Astrocyte of the cerebellum (primary cell): ENCODE measurements at regions not wholly inside any gene's neighbourhood (a gene's known extent, or its start where the extent isn't known, plus 50 kb on each side); places are given as distances from the start of the nearest gene placed in this dataset.

ENCODE experiments used
- DNase-seq: peaks from one replicate; pipeline ENCODE4 v3.0.0-alpha.2; 2011; ENCODE audit warnings: low read depth
- H3K4me3 ChIP-seq: 2 replicates; pipeline ENCODE4 v1.5.1; 2011; ENCODE audit warnings: mild to moderate bottlenecking, low read depth, low read length, moderate library complexity
- CTCF ChIP-seq: IDR thresholded peaks from 2 replicates; pipeline ENCODE4 v1.5.1; 2012; ENCODE audit warnings: low read length, low read depth, moderate library complexity, mild to moderate bottlenecking; ENCODE audit errors: missing control alignments
- in situ Hi-C: cut with HindIII; loops from 2 replicates; pipeline ENCODE4 v1.10.0; 2017; ENCODE audit warnings: low sequenced_read_pairs

DNA sequence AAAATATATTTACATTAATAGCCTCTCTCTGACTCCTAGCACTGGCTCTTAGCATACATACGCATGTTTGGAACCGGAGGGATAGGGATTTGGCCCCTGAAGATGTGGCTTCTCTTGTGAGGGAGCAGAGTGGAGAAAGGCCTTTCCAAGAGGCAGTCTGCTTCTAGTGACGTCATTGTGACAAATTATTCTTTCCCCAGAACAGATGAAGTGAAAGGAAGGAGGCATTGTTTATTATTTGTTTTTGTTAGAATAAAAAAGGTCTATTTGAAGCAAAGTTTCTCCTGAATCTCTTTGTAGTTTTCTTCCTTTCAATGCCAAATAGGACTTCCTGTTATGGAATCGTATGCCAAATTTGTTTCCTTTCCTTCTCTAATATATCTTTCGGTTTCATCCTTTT, 361.6 kb downstream of the ICE1 start:
- in situ Hi-C loops, result no loop called here
- TF ChIP-seq CTCF, result no peak
- no peak overlapping the region for H3K4me3 ChIP-seq
- DNase-seq, result no peak

DNA sequence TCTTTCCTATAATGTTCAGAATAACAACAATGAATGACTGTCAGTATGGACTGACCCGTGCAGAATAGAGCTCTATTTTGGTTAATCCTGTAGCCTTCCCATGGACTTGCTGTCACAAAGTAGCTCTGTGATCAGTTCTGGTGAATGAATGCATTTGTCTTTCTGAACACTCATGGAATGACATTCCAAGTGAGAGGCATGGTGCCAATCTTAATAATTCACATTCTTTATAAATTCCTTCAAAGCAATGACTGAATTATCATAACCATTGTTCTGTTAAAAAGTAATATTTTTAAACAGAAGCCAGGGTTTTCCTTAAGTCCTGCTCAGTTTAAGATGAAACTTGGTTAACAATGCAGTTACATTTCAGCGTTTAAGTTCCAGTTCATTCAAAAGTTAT, 360.5 kb downstream of the ICE1 start:
- H3K4me3 ChIP-seq, result no peak overlapping the region
- no peak for DNase-seq
- no peak for TF ChIP-seq CTCF
- in situ Hi-C loops, result no loop called here

DNA sequence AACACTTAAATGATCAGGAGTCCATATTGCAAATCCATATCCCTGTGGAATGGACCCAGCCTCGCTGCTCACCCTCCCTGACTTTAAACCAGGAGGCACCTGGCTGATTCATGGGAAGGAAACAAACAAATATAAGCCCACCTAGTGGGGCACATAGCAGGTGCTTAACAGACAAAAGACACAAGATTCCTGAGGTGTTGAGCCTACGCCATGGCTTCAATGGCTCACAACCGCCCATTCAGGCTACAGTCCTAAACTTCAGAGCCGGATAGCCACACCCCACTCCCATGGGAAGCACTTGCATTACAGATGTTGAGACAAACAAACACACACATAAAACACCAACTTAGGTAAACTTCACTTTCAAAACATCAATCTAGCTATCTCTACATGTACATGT, 359.9 kb downstream of the ICE1 start:
- in situ Hi-C loops, result no loop called here
- no peak for TF ChIP-seq CTCF
- no peak for DNase-seq
- no peak overlapping the region for H3K4me3 ChIP-seq

DNA sequence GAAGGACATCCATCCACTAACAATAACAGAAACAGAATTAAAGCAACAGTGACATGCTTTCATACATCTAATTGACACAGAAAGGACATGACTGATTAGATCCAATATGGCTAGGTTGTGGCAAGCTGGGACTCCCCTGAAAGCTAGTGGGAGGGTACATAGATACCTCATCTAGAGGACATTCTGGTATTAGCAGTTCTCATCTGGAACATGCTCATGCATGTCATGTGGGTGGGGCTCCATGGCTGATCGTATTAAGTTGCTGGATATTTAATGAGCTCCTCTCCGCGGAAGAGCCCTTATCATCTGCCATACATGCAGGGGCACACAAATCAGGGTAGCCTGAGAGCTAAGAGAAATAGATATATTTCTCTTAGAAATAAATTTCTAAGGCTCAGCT, 358.9 kb downstream of the ICE1 start:
- no peak for DNase-seq
- no peak for TF ChIP-seq CTCF
- H3K4me3 ChIP-seq, result no peak overlapping the region
- in situ Hi-C loops, result no loop called here

- no peak for DNase-seq
- in situ Hi-C loops, result no loop called here
- no peak for TF ChIP-seq CTCF
- no peak overlapping the region for H3K4me3 ChIP-seq
These were observed 357.8 kb downstream of the ICE1 start for GRCh38 chr5:5780253-5780652.

- H3K4me3 ChIP-seq, result no peak overlapping the region
- no peak for DNase-seq
- in situ Hi-C loops, result no loop called here
- no peak for TF ChIP-seq CTCF
These were observed 354.5 kb downstream of the ICE1 start for GRCh38 chr5:5777013-5777412.

GRCh38 chr5:5772202-5772601, 349.7 kb downstream of the ICE1 start:
- no peak for DNase-seq
- no peak overlapping the region for H3K4me3 ChIP-seq
- TF ChIP-seq CTCF, result no peak
- in situ Hi-C loops, result no loop called here
